Duodenal mucosa (tissue), 2 donors: ENCODE measurements at regions not wholly inside any gene's neighbourhood (a gene's known extent, or its start where the extent isn't known, plus 50 kb on each side); places are given as distances from the start of the nearest gene placed in this dataset.

Experiments
- H3K27ac ChIP-seq: one replicate; pipeline ENCODE4 v1.7.0; 2013; ENCODE audit warnings: low read depth, low read length
- H3K27me3 ChIP-seq, 2 donors: one replicate each; pipeline ENCODE4 v1.7.0; 2013; ENCODE audit warnings: low read length in 2 of 2, control low read depth in 1 of 2; ENCODE audit not compliant: insufficient read depth in 2 of 2, control insufficient read depth in 1 of 2
- H3K36me3 ChIP-seq, 2 donors: one replicate each; pipeline ENCODE4 v1.7.0; 2013; ENCODE audit warnings: low read length in 2 of 2, control low read depth in 1 of 2; ENCODE audit not compliant: insufficient read depth in 2 of 2, control insufficient read depth in 1 of 2
- H3K4me1 ChIP-seq, 2 donors: one replicate each; pipeline ENCODE4 v1.7.0; 2013; ENCODE audit warnings: low read length in 2 of 2, control low read depth in 1 of 2; ENCODE audit not compliant: insufficient read depth in 2 of 2, control insufficient read depth in 1 of 2
- H3K4me3 ChIP-seq, 2 donors: one replicate each; pipeline ENCODE4 v1.7.0; 2013; ENCODE audit warnings: low read length in 2 of 2, low read depth in 1 of 2
- H3K9ac ChIP-seq, 2 donors: one replicate each; pipeline ENCODE4 v1.7.0; 2013; ENCODE audit warnings: low read length in 2 of 2, low read depth in 1 of 2
- H3K9me3 ChIP-seq, 2 donors: one replicate each; pipeline ENCODE4 v1.7.0; 2013; ENCODE audit warnings: low read length in 2 of 2, control low read depth in 1 of 2; ENCODE audit not compliant: control insufficient read depth in 1 of 2

DNA sequence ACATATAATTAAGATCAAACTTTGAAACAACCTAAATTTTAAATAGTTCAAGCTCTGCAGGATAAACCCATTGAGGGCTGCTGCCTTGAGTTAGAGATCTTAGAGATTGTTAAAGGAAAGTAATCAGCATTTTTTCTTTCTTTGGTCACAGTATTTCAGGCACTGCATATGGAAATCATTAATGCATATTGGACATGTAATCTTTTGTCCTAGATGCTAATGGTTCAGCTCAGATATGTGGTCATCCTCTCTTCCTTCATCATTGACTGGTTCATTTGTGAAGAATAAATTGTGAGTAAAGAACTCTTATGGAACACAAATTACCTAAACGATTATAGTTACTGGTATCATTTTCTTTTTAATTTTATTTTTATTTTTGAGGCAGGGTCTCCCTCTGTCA, 82.0 kb upstream of the PRLR start:
- Histone ChIP-seq H3K27me3 (no peaks in the 10 kb centered on the region), H3K9me3 (no peaks in the 10 kb centered on the region), H3K4me3 (no peak overlapping the region), H3K9ac (no peak overlapping the region), H3K27ac (no peak overlapping the region), H3K36me3 (no peaks in the 10 kb centered on the region), H3K4me1 (no peaks in the 10 kb centered on the region)

DNA sequence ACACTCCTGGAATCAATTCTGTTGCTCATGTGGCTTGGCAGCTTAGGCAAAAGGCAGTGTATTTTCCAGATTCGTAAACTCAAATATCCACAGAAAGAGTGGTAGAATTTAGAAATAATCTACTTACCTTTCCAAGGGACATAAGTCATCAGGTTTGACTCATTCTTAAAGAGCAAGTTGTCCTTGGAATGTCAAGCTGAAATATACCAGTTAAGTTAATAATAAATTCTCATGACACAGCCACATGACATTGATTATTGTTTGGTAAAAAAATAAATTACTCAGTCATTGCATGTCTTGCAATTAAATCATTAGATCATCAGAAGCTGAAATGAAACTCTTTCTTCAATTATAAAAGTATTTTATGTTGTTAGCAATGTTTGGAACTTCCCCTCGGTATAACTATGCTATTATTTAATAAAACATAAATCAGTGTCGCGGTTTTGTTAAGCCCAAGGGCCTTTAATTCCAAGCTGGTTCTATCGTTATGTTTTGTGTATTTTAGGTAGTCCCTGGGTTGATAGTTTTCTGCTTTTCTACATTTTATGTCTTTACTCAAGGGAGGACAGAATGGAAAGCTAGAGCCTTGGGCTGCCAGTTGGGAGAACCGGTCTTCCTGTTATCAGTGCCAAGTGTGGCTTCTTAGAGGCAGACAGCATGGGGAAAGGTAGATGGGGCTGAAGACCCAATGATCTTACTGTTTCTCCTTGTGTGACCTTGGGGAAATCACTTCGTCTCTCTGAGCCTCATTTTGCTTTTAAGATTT, 79.3 kb upstream of the PRLR start:
- Histone ChIP-seq H3K36me3 (no peaks in the 10 kb centered on the region), H3K4me3 (no peak overlapping the region), H3K9ac (no peak overlapping the region), H3K9me3 (no peaks in the 10 kb centered on the region), H3K27me3 (no peaks in the 10 kb centered on the region), H3K27ac (no peak overlapping the region), H3K4me1 (no peaks in the 10 kb centered on the region)

DNA sequence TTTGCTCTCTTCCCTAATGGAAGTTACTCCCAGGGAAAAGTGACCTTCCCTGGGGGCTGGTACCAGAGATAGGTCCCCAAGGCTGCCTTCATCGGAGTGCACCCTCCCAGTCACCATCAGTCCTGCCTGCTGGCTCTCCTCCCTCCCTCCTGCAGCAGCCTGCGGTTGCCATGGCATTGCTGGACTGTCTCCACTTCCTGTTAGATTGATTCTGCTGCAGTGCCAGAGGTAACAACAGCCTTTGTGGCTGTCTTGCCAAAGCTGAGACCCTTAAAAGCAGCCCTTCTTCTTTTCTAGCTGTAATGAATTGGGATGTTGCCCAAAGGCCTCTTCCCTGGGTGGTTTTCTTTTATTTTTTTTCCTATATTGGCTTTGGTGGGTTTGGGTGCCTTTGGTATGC, 78.1 kb upstream of the PRLR start:
- Histone ChIP-seq H3K9me3 (no peaks in the 10 kb centered on the region), H3K4me1 (no peaks in the 10 kb centered on the region)

GRCh38 chr5:35306716-35307365, 76.6 kb upstream of the PRLR start:
- H3K4me1 ChIP-seq: no peaks in the 10 kb centered on the region
- no peak overlapping the region for H3K9ac ChIP-seq
- no peaks in the 10 kb centered on the region for H3K9me3 ChIP-seq
- H3K27me3 ChIP-seq: no peaks in the 10 kb centered on the region
- no peak overlapping the region for H3K27ac ChIP-seq
- no peaks in the 10 kb centered on the region for H3K36me3 ChIP-seq
- no peak overlapping the region for H3K4me3 ChIP-seq

More for the DNA sequence above, 78.1 kb upstream of the PRLR start:
- no peaks in the 10 kb centered on the region for H3K27me3 ChIP-seq
- H3K9ac ChIP-seq: no peak overlapping the region
- H3K27ac ChIP-seq: no peak overlapping the region
- no peak overlapping the region for H3K4me3 ChIP-seq
- no peaks in the 10 kb centered on the region for H3K36me3 ChIP-seq

DNA sequence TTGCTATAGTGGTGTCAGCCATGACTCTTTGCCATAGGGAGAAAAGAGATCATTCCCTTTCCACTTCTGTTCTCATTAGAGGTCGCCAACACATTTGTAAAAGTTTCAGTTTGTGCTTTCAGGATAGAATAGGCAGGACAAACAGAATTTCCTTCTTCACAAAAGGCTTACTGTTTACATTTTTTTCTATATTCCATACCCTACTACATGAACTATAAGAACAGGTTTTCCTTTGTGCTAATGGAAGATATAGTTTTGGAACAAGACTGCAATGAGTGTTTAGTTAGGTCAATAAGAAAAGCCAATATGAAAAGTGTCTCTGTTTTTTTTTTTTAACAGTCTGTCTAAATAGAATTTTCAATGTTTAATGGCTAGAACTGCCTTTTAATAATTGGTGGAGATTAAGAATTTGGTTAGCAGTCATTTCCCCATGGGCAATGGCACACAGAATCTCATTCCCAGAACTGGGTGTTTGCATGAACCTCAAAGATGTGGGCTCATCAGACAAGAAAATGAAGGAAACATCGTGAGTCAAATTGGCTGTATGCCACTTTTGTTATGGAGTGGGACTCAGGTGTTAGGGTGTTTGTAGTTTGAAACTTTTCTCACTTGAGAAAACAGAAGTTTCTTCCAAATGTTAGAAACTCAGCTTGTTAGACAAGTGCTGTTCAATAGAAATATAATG, 75.2 kb upstream of the PRLR start:
- no peak overlapping the region for H3K27ac ChIP-seq
- no peak overlapping the region for H3K4me3 ChIP-seq
- H3K9me3 ChIP-seq: no peaks in the 10 kb centered on the region
- H3K36me3 ChIP-seq: no peaks in the 10 kb centered on the region
- no peaks in the 10 kb centered on the region for H3K27me3 ChIP-seq
- no peak overlapping the region for H3K9ac ChIP-seq
- no peaks in the 10 kb centered on the region for H3K4me1 ChIP-seq

DNA sequence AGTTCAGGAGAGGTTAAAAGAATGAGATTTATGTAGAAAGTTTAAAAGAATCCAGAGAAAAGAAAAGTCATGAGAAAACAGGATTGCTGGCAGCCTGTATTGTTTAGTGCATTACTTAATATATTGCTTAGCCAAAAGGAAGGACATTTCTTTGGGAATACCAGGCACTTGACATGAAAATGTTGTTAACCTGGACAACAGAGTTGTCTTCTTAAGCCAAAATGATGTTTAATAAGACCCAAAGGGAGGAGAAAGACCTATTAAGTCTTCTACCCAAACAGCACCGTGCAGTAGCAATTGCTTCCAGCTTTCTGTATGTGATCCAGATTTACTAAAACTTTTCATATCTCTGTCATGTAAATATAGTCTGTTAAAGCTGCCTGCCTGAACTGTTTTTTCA, 74.0 kb upstream of the PRLR start:
- H3K27ac ChIP-seq: no peak overlapping the region
- no peaks in the 10 kb centered on the region for H3K4me1 ChIP-seq
- no peaks in the 10 kb centered on the region for H3K36me3 ChIP-seq
- no peak overlapping the region for H3K9ac ChIP-seq
- H3K9me3 ChIP-seq: no peaks in the 10 kb centered on the region
- no peak overlapping the region for H3K4me3 ChIP-seq
- no peaks in the 10 kb centered on the region for H3K27me3 ChIP-seq

GRCh38 chr5:35303152-35303551, 72.9 kb upstream of the PRLR start:
- no peaks in the 10 kb centered on the region for H3K9me3 ChIP-seq
- no peak overlapping the region for H3K27ac ChIP-seq
- H3K27me3 ChIP-seq: no peaks in the 10 kb centered on the region
- no peaks in the 10 kb centered on the region for H3K4me1 ChIP-seq
- no peak overlapping the region for H3K9ac ChIP-seq
- H3K4me3 ChIP-seq: no peak overlapping the region
- no peaks in the 10 kb centered on the region for H3K36me3 ChIP-seq

DNA sequence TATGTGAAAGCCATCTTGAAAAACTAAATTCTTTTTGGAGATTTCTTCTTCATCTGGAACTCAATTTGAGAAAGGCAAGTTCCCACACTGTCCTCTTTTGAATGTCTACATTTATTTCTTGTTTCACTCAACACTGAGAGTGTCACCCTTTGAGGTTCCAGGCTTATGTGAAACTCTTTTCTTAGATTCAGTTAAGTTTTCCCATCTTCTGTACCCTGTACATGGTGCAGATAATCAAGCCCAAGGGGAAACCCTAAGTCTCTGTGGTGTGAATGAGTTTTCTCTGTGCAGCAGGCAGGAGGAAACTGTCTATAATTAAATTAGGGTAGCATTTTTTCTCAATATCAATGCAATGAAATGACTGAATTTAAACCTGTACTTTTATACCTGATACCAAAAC, 72.3 kb upstream of the PRLR start:
- H3K9ac ChIP-seq: no peak overlapping the region
- no peak overlapping the region for H3K4me3 ChIP-seq
- no peaks in the 10 kb centered on the region for H3K4me1 ChIP-seq
- no peaks in the 10 kb centered on the region for H3K9me3 ChIP-seq
- no peak overlapping the region for H3K27ac ChIP-seq
- H3K27me3 ChIP-seq: no peaks in the 10 kb centered on the region
- no peaks in the 10 kb centered on the region for H3K36me3 ChIP-seq

GRCh38 chr5:35297755-35298154, 67.5 kb upstream of the PRLR start:
- Histone ChIP-seq H3K4me1 (no peaks in the 10 kb centered on the region), H3K36me3 (no peaks in the 10 kb centered on the region), H3K27me3 (no peaks in the 10 kb centered on the region), H3K4me3 (no peak overlapping the region), H3K27ac (no peak overlapping the region), H3K9ac (no peak overlapping the region), H3K9me3 (no peaks in the 10 kb centered on the region)

DNA sequence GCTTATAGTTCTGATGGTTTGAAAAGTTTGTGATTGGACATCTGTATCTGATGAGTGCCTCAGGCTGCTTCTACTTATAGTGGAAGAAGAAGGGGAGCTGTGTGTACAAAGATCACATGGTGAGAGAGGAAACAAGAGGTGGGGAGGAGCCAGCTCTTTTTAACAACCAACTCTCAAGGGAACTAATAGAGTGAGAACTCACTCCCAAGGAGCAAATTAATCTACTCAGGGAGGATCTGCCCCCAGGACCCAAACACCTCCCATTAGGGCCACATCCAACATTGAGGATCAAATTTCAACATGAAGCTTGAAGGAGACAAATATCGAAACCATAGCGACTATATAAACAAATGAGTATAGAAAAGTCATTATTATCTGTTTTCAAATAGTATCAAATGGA, 64.7 kb upstream of the PRLR start:
- Histone ChIP-seq H3K4me3 (no peak overlapping the region), H3K27ac (no peak overlapping the region), H3K9me3 (peaks cover 0 to 4% of the 10 kb centered on the region in 2 donors), H3K4me1 (no peaks in the 10 kb centered on the region), H3K27me3 (no peaks in the 10 kb centered on the region), H3K36me3 (no peaks in the 10 kb centered on the region), H3K9ac (no peak overlapping the region)
